ENCODE measurements at regions not wholly inside any gene's neighbourhood (a gene's known extent, or its start where the extent isn't known, plus 50 kb on each side); places are given as distances from the start of the nearest gene placed in this dataset.

DNA sequence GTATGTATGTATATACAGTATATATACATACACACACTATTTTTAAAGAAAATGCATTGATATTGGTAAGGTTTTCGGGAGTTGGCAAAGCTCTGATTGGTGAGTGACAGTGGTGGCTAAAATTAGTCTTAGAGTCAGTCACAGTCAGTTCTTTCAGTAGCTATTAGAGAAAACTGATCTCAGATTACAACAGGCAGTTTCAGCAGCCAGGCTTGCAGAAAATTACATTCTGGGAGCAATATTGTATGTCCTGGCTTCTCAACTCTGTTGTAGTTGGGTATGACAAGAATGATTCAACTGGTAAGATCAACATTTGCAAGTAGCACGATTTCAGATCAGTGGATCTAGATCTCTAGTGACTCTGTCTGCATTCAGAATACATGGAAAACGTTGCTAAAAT lies 897.9 kb upstream of the AUTS2 start:
- TF ChIP-seq NANOG (IDR thresholded peaks at IDR 0.05; ENCODE audit: borderline replicate concordance) (no peak), EZH2 (IDR thresholded peaks at IDR 0.05; ENCODE audit: low read depth, unreplicated experiment) (no peak)
- TF ChIP-seq, protein P1, sequence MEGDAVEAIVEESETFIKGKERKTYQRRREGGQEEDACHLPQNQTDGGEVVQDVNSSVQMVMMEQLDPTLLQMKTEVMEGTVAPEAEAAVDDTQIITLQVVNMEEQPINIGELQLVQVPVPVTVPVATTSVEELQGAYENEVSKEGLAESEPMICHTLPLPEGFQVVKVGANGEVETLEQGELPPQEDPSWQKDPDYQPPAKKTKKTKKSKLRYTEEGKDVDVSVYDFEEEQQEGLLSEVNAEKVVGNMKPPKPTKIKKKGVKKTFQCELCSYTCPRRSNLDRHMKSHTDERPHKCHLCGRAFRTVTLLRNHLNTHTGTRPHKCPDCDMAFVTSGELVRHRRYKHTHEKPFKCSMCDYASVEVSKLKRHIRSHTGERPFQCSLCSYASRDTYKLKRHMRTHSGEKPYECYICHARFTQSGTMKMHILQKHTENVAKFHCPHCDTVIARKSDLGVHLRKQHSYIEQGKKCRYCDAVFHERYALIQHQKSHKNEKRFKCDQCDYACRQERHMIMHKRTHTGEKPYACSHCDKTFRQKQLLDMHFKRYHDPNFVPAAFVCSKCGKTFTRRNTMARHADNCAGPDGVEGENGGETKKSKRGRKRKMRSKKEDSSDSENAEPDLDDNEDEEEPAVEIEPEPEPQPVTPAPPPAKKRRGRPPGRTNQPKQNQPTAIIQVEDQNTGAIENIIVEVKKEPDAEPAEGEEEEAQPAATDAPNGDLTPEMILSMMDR (conservative IDR thresholded peaks at IDR 0.05; ENCODE audit: low read depth in 2 of 2), result no peak
